ENCODE measurements at regions not wholly inside any gene's neighbourhood (a gene's known extent, or its start where the extent isn't known, plus 50 kb on each side); places are given as distances from the start of the nearest gene placed in this dataset.

DNA sequence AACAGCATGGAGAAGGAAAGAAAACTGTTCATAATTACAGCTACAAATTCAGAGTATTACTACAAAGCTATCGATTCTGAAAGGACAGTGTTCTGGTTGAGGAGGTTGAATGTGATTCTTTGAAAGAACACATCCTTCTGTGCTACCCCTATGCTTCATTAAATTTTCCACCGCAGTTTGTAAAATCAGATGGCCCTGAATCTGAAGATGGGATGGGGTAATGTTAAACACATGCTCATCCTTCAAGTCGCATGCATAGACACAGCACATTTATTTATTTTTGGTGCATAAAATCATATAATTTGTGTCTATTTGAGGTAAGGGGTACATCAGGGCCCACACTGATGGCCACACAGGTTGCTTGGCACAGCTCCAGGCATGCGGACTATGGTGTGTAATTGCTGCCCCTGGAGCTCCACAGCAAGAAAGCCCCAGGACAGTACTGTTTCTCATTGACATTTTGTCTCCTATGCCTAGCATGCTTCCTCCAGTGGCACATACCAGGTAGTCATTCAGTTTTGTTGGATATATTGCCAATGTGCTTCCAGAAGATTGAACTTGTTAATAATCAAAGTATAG, 238.8 kb upstream of the TANK start:
- intact Hi-C loops (cut with DNase I; ENCODE audit: low total_unique reads): no loop called here
- Histone ChIP-seq H3K36me3 (no peaks in the 10 kb centered on the region), H3K27me3 (no peaks in the 10 kb centered on the region), H3K4me3 (peak overlapping the region in 1 of 3 donors; percentile 40), H3K27ac (peak overlapping the region; percentile 70 to 77), H3K4me1 (no peaks in the 10 kb centered on the region), H3K9me3 (no peaks in the 10 kb centered on the region)
- TF ChIP-seq POLR2AphosphoS5 (IDR thresholded peaks at IDR 0.05) (no peak), POLR2A (IDR thresholded peaks at IDR 0.05) (no peak)
- TF ChIP-seq, protein P1, sequence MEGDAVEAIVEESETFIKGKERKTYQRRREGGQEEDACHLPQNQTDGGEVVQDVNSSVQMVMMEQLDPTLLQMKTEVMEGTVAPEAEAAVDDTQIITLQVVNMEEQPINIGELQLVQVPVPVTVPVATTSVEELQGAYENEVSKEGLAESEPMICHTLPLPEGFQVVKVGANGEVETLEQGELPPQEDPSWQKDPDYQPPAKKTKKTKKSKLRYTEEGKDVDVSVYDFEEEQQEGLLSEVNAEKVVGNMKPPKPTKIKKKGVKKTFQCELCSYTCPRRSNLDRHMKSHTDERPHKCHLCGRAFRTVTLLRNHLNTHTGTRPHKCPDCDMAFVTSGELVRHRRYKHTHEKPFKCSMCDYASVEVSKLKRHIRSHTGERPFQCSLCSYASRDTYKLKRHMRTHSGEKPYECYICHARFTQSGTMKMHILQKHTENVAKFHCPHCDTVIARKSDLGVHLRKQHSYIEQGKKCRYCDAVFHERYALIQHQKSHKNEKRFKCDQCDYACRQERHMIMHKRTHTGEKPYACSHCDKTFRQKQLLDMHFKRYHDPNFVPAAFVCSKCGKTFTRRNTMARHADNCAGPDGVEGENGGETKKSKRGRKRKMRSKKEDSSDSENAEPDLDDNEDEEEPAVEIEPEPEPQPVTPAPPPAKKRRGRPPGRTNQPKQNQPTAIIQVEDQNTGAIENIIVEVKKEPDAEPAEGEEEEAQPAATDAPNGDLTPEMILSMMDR (IDR thresholded peaks at IDR 0.05): no peak
- no peak for DNase-seq (ENCODE audit: low spot score in 2 of 2)

DNA sequence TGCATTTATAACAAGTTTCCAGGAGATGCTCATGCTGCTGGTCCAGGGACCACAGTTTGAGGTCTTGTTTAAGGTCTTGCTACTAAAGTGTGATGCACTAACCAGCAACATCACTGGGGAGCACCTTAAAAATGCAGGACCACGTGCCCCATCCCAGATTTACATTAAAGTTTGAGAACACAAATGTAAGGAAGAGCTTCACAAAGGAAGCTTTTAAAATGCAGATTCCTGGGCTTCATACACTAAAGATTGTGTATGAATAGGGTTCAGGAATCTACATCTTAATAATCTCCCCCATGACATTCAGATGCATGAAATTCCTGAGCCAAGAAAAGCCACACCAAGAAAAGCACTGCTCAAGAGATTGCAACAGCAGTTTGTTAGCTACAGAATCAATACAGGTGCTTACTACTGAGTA, 235.3 kb upstream of the TANK start:
- no peak overlapping the region for H3K4me3 ChIP-seq
- no peak for DNase-seq (ENCODE audit: low spot score in 2 of 2)
- H3K27me3 ChIP-seq: no peaks in the 10 kb centered on the region
- H3K36me3 ChIP-seq: no peaks in the 10 kb centered on the region
- TF ChIP-seq POLR2AphosphoS5 (IDR thresholded peaks at IDR 0.05) (no peak), POLR2A (IDR thresholded peaks at IDR 0.05) (no peak)
- TF ChIP-seq, protein P1 (IDR thresholded peaks at IDR 0.05): no peak
- H3K9me3 ChIP-seq: no peaks in the 10 kb centered on the region
- no peaks in the 10 kb centered on the region for H3K4me1 ChIP-seq
- intact Hi-C loops (cut with DNase I; ENCODE audit: low total_unique reads): no loop called here
- no peak overlapping the region for H3K27ac ChIP-seq

- Histone ChIP-seq H3K4me1 (no peaks in the 10 kb centered on the region), H3K27me3 (no peaks in the 10 kb centered on the region), H3K4me3 (no peak overlapping the region), H3K36me3 (no peaks in the 10 kb centered on the region), H3K9me3 (no peaks in the 10 kb centered on the region), H3K27ac (no peak overlapping the region)
- TF ChIP-seq POLR2AphosphoS5 (IDR thresholded peaks at IDR 0.05) (no peak), POLR2A (IDR thresholded peaks at IDR 0.05) (no peak)
- TF ChIP-seq, protein P1 (IDR thresholded peaks at IDR 0.05): no peak
- intact Hi-C loops (cut with DNase I; ENCODE audit: low total_unique reads): no loop called here
- DNase-seq (ENCODE audit: low spot score in 2 of 2): no peak
Measured at GRCh38 chr2:160925956-160926355, 234.3 kb upstream of the TANK start.

- intact Hi-C loops (cut with DNase I; ENCODE audit: low total_unique reads): no loop called here
Measured at GRCh38 chr2:160927324-160927723, 232.9 kb upstream of the TANK start.

GRCh38 chr2:160928854-160929301, 231.3 kb upstream of the TANK start:
- H3K4me1 ChIP-seq: no peaks in the 10 kb centered on the region
- H3K4me3 ChIP-seq: no peak overlapping the region
- no peak for TF ChIP-seq POLR2AphosphoS5 (IDR thresholded peaks at IDR 0.05)
- TF ChIP-seq POLR2A (IDR thresholded peaks at IDR 0.05): no peak
- TF ChIP-seq, protein P1 (IDR thresholded peaks at IDR 0.05): no peak
- H3K9me3 ChIP-seq: no peaks in the 10 kb centered on the region
- H3K27ac ChIP-seq: peak overlapping the region in 1 of 2 donors; percentile 40
- no peaks in the 10 kb centered on the region for H3K36me3 ChIP-seq
- H3K27me3 ChIP-seq: no peaks in the 10 kb centered on the region
- intact Hi-C loops (cut with DNase I; ENCODE audit: low total_unique reads): no loop called here
- no peak for DNase-seq (ENCODE audit: low spot score in 2 of 2)

More at GRCh38 chr2:160927324-160927723, 232.9 kb upstream of the TANK start:
- Histone ChIP-seq H3K36me3 (no peaks in the 10 kb centered on the region), H3K27me3 (no peaks in the 10 kb centered on the region), H3K27ac (no peak overlapping the region), H3K9me3 (no peaks in the 10 kb centered on the region), H3K4me1 (no peaks in the 10 kb centered on the region), H3K4me3 (no peak overlapping the region)
- TF ChIP-seq POLR2AphosphoS5 (IDR thresholded peaks at IDR 0.05) (no peak), POLR2A (IDR thresholded peaks at IDR 0.05) (no peak)
- TF ChIP-seq, protein P1 (IDR thresholded peaks at IDR 0.05): no peak
- no peak for DNase-seq (ENCODE audit: low spot score in 2 of 2)

Measured in breast epithelium (tissue), 4 donors.